RWPE1 (cell line): ENCODE measurements at regions not wholly inside any gene's neighbourhood (a gene's known extent, or its start where the extent isn't known, plus 50 kb on each side); places are given as distances from the start of the nearest gene placed in this dataset.

Source experiments
- CTCF ChIA-PET: fragments of 350-600 bp; sonication (Branson Sonifier 250); formaldehyde crosslinking; extraction: SDS; loops from one replicate; lab custom pipeline; 2021; lab: Yijun Ruan, JAX
- POLR2A ChIA-PET: fragments of 400-600 bp; formaldehyde crosslinking; extraction: SDS; loops from one replicate; lab custom pipeline; 2020; ENCODE audit warnings: antibody characterized with exemption; ENCODE audit not compliant: low non-redundant PET; lab: Yijun Ruan, JAX
- DNase-seq: peaks from one replicate; pipeline ENCODE4 v3.0.0; 2012; ENCODE audit warnings: low spot score
- H3K27ac ChIP-seq: fragments of 450-650 bp; 2 replicates; pipeline ENCODE4 v1.5.1; 2017
- CTCF ChIP-seq: fragments of 450-650 bp; conservative IDR thresholded peaks from 2 replicates; pipeline ENCODE4 v1.5.1; 2017; ENCODE audit warnings: low read depth, mild to moderate bottlenecking

GRCh38 chr7:88363249-88363648 is 56.6 kb upstream of the STEAP4 start:
- DNase-seq, result no peak
- no peak for TF ChIP-seq CTCF
- ChIA-PET POLR2A (no interaction called here), CTCF (no interaction called here)
- H3K27ac ChIP-seq, result no peak overlapping the region

- no peak overlapping the region for H3K27ac ChIP-seq
- TF ChIP-seq CTCF, result no peak
- POLR2A ChIA-PET, result no interaction called here
- CTCF ChIA-PET, result interaction anchor here (0.7 kb wide), 1 partner anchor 118 kb away, joined by 4 read pairs; no protein-coding TSS in a partner anchor
- DNase-seq, result no peak
Observed at GRCh38 chr7:88361357-88361756, 54.7 kb upstream of the STEAP4 start.

GRCh38 chr7:88358881-88359280 is 52.2 kb upstream of the STEAP4 start:
- H3K27ac ChIP-seq, result no peak overlapping the region
- CTCF ChIA-PET, result interaction anchor here (0.7 to 3.0 kb wide), 5 partner anchors 11 to 130 kb away, joined by 3 to 23 read pairs (median 4); partner anchors contain the start of gene STEAP4
- no peak for TF ChIP-seq CTCF
- no peak for DNase-seq
- POLR2A ChIA-PET, result no interaction called here

GRCh38 chr7:88358526-88358838 is 51.8 kb upstream of the STEAP4 start:
- CTCF ChIA-PET, result interaction anchor here (0.7 to 3.0 kb wide), 4 partner anchors 11 to 129 kb away, joined by 3 to 23 read pairs (median 4); partner anchors contain the start of gene STEAP4
- DNase-seq, result no peak
- TF ChIP-seq CTCF, result peak; percentile 42; the same call in 1 of the 2 replicates
- no peak overlapping the region for H3K27ac ChIP-seq
- POLR2A ChIA-PET, result no interaction called here

GRCh38 chr7:88357781-88358525 is 51.3 kb upstream of the STEAP4 start:
- CTCF ChIA-PET, result interaction anchor here (0.7 to 3.0 kb wide), 5 partner anchors 10 to 1310 kb away, joined by 3 to 23 read pairs (median 3); no protein-coding TSS in a partner anchor
- peak; percentile 33 for DNase-seq
- H3K27ac ChIP-seq, result no peak overlapping the region
- POLR2A ChIA-PET, result no interaction called here
- TF ChIP-seq CTCF, result peak; percentile 83

GRCh38 chr7:88357294-88357693 is 50.6 kb upstream of the STEAP4 start:
- H3K27ac ChIP-seq, result no peak overlapping the region
- ChIA-PET CTCF (interaction anchor here (0.9 to 3.0 kb wide), 5 partner anchors 10 to 114 kb away, joined by 3 to 23 read pairs (median 3); no protein-coding TSS in a partner anchor), POLR2A (no interaction called here)
- TF ChIP-seq CTCF, result no peak
- no peak for DNase-seq
